ENCODE measurements at regions not wholly inside any gene's neighbourhood (a gene's known extent, or its start where the extent isn't known, plus 50 kb on each side); places are given as distances from the start of the nearest gene placed in this dataset.

DNA sequence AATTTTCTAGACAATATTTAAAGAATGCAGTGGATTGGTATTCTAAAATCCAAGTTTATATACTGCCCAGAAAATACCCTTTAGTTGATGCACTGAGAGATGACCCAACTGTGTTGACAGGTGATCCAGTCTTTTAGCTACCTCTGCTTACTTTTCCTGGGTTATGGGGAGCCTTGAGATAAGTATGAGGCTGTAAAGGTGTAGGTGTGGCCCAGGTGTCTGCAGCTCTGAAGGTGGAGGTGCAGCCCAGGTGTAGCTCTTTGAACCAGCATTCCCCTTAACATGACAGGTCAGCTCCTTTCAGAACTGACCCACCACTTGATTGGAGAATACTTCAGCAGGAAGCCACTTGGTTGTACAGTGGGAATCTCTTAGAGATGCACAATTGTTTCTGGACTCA lies 62.3 kb upstream of the ACSL3 start:
- no peaks in the 10 kb centered on the region for H3K9me3 ChIP-seq (ENCODE audit: control insufficient read depth in 1 of 2, low read length in 2 of 2)
- no peak overlapping the region for H3K4me3 ChIP-seq (ENCODE audit: low read depth in 1 of 2, low read length in 2 of 2)
- H3K27me3 ChIP-seq (ENCODE audit: low read depth, low read length), result no peaks in the 10 kb centered on the region
- no peaks in the 10 kb centered on the region for H3K36me3 ChIP-seq (ENCODE audit: control insufficient read depth in 1 of 2, insufficient read depth in 2 of 2, low read length in 2 of 2)
- no peak overlapping the region for H3K27ac ChIP-seq (ENCODE audit: low read length)
- H3K4me1 ChIP-seq (ENCODE audit: control insufficient read depth in 1 of 2, insufficient read depth in 2 of 2, low read length in 2 of 2), result peaks cover 0 to 10% of the 10 kb centered on the region in 2 donors

DNA sequence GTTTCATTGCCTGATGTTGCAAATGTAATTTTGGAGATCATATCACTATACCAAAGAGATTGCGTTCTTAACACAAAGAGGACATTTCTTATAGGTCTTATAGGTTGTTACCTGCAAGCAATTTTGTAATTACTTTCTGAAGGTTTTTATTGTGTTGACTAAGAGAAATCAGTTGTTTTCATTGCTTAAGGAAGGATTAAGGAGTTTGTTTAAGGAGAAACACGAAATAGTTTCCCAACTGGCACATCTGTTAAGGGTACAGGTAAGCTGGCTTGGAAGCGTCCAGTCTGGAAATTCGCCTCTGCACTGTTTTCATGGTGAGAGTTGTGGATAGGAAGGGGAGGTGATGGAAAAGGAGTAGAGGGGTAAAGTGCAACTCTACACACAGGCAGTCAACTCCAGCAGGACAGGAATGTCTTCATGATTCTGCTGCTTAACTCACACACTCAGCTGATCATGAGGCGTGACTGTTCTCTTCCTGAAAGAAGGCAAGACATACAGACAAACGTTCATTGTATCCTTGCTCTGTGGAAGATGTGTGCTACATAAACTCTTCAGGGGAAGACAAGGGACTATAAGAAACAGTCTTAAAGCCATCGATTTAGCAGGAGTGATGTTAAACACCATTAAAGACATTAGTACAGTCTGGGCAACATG lies 61.4 kb upstream of the ACSL3 start:
- no peaks in the 10 kb centered on the region for H3K27me3 ChIP-seq (ENCODE audit: low read depth, low read length)
- no peak overlapping the region for H3K27ac ChIP-seq (ENCODE audit: low read length)
- no peak overlapping the region for H3K4me3 ChIP-seq (ENCODE audit: low read depth in 1 of 2, low read length in 2 of 2)
- H3K36me3 ChIP-seq (ENCODE audit: control insufficient read depth in 1 of 2, insufficient read depth in 2 of 2, low read length in 2 of 2), result no peaks in the 10 kb centered on the region
- H3K9me3 ChIP-seq (ENCODE audit: control insufficient read depth in 1 of 2, low read length in 2 of 2), result no peaks in the 10 kb centered on the region
- H3K4me1 ChIP-seq (ENCODE audit: control insufficient read depth in 1 of 2, insufficient read depth in 2 of 2, low read length in 2 of 2), result peaks cover 0 to 10% of the 10 kb centered on the region in 2 donors

DNA sequence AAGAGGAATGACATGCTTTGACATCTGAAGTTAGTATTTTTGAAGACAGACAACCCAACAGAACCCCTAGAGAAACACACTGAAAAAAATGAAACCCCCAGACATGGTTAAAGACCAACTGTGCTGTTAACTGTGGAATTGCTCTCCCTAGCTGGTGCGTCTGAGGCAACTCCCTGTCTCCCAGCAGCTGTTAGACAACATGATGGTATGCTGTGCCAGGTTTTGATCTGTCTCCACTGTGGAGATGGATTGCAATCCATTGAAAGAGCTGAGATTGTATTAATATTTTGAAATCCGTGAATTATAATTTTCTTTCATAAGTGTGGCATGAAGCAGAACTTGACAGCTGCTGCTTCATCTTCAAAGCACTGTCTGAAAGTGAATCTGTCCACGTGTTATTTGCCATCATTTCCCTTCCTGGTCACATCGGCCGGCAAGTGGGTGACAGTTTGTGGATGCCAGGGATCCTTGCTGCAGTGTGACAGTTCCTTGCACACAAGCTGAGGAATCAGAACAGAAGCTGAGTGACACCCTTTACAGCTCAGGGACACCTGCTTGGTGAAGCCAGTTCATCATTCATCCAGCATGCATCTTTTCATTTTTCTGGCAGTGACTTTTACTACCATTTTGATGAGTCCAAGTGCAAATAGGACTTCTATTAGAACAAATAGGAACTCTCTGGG lies 58.2 kb upstream of the ACSL3 start:
- Histone ChIP-seq H3K4me1 (ENCODE audit: control insufficient read depth in 1 of 2, insufficient read depth in 2 of 2, low read length in 2 of 2) (peaks cover 0 to 3% of the 10 kb centered on the region in 2 donors), H3K27me3 (ENCODE audit: low read depth, low read length) (no peaks in the 10 kb centered on the region), H3K9me3 (ENCODE audit: control insufficient read depth in 1 of 2, low read length in 2 of 2) (no peaks in the 10 kb centered on the region), H3K4me3 (ENCODE audit: low read depth in 1 of 2, low read length in 2 of 2) (no peak overlapping the region), H3K27ac (ENCODE audit: low read length) (no peak overlapping the region), H3K36me3 (ENCODE audit: control insufficient read depth in 1 of 2, insufficient read depth in 2 of 2, low read length in 2 of 2) (no peaks in the 10 kb centered on the region)

DNA sequence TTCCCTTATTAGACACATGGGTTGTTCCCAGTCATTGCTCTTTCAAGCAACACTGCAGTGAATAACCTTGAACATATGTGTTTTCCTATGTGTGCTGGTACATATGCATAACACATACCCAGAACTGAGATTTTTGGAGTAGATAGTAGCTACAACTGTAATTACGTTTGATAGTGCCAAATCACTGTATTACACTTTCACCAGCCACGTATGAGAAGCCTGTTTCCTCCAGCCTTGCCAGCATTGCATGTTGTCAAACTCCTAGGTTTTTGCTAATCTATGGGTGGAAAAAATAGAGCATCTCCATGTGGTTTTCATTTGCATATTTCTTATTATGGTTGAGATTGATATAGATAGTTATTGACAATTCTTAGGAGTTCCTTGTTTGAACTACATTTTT lies 56.5 kb upstream of the ACSL3 start:
- Histone ChIP-seq H3K4me3 (ENCODE audit: low read depth in 1 of 2, low read length in 2 of 2) (no peak overlapping the region), H3K27me3 (ENCODE audit: low read depth, low read length) (no peaks in the 10 kb centered on the region), H3K4me1 (ENCODE audit: control insufficient read depth in 1 of 2, insufficient read depth in 2 of 2, low read length in 2 of 2) (peaks cover 0 to 3% of the 10 kb centered on the region in 2 donors), H3K27ac (ENCODE audit: low read length) (no peak overlapping the region), H3K36me3 (ENCODE audit: control insufficient read depth in 1 of 2, insufficient read depth in 2 of 2, low read length in 2 of 2) (no peaks in the 10 kb centered on the region), H3K9me3 (ENCODE audit: control insufficient read depth in 1 of 2, low read length in 2 of 2) (no peaks in the 10 kb centered on the region)

DNA sequence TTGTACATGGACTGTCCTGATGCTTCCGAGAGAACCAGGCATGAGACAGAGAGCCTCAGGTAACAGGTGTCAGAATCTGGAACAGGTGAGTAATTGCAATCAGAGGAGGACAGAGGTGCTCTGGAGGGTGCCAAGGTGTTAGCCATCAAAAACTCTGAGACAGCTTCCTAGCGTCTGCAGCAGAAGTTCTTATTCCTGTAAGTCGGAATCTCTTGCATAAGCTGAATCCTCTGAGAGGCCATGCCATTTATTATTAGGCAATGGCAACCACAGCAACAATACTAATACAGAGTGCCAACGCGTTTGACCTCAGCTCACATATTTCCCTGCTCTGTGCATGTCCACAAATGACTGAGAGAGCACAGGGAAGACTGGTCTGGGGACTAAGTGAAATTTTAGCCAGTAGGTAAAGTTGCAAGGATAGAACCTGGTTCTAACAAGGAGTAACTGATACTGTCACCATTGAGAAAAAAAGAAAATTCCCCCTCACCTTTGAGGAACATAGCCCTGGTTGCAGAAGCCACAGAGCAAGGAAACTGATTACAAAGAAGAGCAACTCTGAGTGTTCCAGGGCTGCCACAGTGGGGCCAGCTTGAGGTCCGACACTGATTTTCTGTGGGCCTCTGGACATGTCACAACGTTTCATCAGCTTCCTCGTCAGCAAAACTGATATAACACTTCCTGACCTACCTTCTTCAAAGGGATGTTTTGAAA lies 55.1 kb upstream of the ACSL3 start:
- no peaks in the 10 kb centered on the region for H3K9me3 ChIP-seq (ENCODE audit: control insufficient read depth in 1 of 2, low read length in 2 of 2)
- no peaks in the 10 kb centered on the region for H3K36me3 ChIP-seq (ENCODE audit: control insufficient read depth in 1 of 2, insufficient read depth in 2 of 2, low read length in 2 of 2)
- H3K4me3 ChIP-seq (ENCODE audit: low read depth in 1 of 2, low read length in 2 of 2), result no peak overlapping the region
- no peaks in the 10 kb centered on the region for H3K27me3 ChIP-seq (ENCODE audit: low read depth, low read length)
- H3K4me1 ChIP-seq (ENCODE audit: control insufficient read depth in 1 of 2, insufficient read depth in 2 of 2, low read length in 2 of 2), result peaks cover 0 to 3% of the 10 kb centered on the region in 2 donors
- H3K27ac ChIP-seq (ENCODE audit: low read length), result no peak overlapping the region

DNA sequence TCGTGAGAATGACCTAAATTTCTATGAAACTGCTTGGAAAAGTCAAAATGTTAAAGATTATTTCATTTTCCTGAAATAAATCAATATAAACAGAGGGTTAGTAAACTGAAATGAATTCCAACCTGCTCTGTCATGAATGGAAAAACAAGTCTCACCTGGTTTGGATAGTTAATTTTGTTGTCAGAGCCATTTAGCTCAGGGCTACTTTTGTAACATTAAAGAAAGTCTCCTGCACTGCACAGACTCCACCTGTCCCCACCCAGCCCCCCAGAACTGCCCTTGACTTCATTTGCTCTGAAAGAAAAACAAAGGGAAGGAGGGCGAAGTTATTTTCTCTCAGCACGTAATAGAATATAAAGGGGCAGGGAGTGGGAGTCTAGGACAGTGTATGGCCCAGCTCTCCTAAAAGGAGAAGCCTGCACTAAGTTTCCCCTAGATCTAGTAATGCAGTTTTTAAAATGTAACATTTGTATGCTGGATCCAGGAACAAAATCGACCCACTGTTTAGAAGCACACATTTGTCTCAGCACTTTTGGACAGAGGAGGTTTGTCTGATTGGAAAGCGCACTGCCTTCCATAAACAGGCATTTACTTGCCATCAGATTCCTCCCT lies 54.2 kb upstream of the ACSL3 start:
- Histone ChIP-seq H3K27ac (ENCODE audit: low read length) (no peak overlapping the region), H3K36me3 (ENCODE audit: control insufficient read depth in 1 of 2, insufficient read depth in 2 of 2, low read length in 2 of 2) (no peaks in the 10 kb centered on the region), H3K9me3 (ENCODE audit: control insufficient read depth in 1 of 2, low read length in 2 of 2) (no peaks in the 10 kb centered on the region), H3K4me3 (ENCODE audit: low read depth in 1 of 2, low read length in 2 of 2) (no peak overlapping the region), H3K27me3 (ENCODE audit: low read depth, low read length) (no peaks in the 10 kb centered on the region), H3K4me1 (ENCODE audit: control insufficient read depth in 1 of 2, insufficient read depth in 2 of 2, low read length in 2 of 2) (peaks cover 0 to 3% of the 10 kb centered on the region in 2 donors)

DNA sequence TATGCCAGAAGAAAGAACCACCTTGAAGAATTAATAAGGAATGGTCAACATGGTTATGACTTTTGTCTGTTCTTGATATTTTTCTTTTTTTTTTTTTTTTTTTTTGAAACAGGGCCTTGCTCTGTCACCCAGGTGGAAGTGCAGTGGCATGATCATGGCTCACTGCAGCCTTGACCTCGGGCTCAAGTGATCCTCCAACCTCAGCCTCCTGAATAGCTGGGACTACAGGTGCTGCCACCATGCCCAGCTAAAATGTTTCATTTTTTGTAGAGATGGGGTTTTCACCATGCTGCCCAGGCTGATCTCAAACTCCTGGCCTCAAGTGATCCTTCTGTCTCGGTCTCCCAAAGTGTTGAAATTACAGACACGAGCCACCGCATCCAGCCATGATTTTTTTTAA lies 53.4 kb upstream of the ACSL3 start:
- Histone ChIP-seq H3K36me3 (ENCODE audit: control insufficient read depth in 1 of 2, insufficient read depth in 2 of 2, low read length in 2 of 2) (no peaks in the 10 kb centered on the region), H3K4me1 (ENCODE audit: control insufficient read depth in 1 of 2, insufficient read depth in 2 of 2, low read length in 2 of 2) (peaks cover 0 to 3% of the 10 kb centered on the region in 2 donors), H3K27ac (ENCODE audit: low read length) (no peak overlapping the region), H3K9me3 (ENCODE audit: control insufficient read depth in 1 of 2, low read length in 2 of 2) (no peaks in the 10 kb centered on the region), H3K4me3 (ENCODE audit: low read depth in 1 of 2, low read length in 2 of 2) (no peak overlapping the region), H3K27me3 (ENCODE audit: low read depth, low read length) (no peaks in the 10 kb centered on the region)

DNA sequence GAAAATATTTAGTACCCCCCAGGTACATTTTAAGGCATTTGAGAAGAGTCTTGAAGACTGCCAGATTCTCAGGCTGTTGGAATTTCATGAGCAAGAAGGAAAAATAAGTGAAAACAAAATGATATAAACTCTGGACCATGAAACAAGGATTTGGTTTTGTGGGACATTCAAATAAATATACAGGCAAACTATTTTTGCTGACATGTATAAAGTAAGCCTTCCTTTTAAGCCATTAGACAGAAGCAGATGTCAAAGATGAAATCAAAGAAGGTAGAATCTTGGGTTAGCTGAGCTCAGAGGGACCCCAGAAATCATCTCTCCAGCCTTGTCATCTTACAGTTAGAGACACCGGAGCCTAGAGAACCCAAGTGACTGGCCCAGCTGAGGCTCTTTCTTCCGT lies 51.3 kb upstream of the ACSL3 start:
- no peak overlapping the region for H3K27ac ChIP-seq (ENCODE audit: low read length)
- H3K27me3 ChIP-seq (ENCODE audit: low read depth, low read length), result no peaks in the 10 kb centered on the region
- H3K4me3 ChIP-seq (ENCODE audit: low read depth in 1 of 2, low read length in 2 of 2), result no peak overlapping the region
- H3K36me3 ChIP-seq (ENCODE audit: control insufficient read depth in 1 of 2, insufficient read depth in 2 of 2, low read length in 2 of 2), result no peaks in the 10 kb centered on the region
- no peaks in the 10 kb centered on the region for H3K9me3 ChIP-seq (ENCODE audit: control insufficient read depth in 1 of 2, low read length in 2 of 2)
- H3K4me1 ChIP-seq (ENCODE audit: control insufficient read depth in 1 of 2, insufficient read depth in 2 of 2, low read length in 2 of 2), result peaks cover 0 to 3% of the 10 kb centered on the region in 2 donors

DNA sequence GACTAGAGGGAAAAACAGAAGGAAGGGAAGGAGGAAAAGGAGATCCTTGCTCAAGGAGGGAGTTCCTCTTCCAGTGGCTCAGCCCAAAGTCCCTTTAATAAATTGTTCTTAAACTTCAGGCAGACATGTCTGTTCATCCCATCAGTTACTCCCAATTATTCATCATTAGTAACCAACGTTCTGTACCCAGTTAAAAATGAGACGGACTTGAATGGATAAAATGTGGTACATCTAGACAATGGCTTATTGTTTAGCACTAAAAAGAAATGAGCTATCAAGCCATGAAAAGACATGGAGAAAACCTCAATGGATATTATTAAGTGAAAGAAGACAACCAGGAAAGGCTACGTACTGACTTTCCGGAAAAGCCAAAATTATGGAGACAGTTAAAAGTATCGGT lies 50.8 kb upstream of the ACSL3 start:
- Histone ChIP-seq H3K27me3 (ENCODE audit: low read depth, low read length) (no peaks in the 10 kb centered on the region), H3K9me3 (ENCODE audit: control insufficient read depth in 1 of 2, low read length in 2 of 2) (no peaks in the 10 kb centered on the region), H3K4me3 (ENCODE audit: low read depth in 1 of 2, low read length in 2 of 2) (no peak overlapping the region), H3K27ac (ENCODE audit: low read length) (no peak overlapping the region), H3K4me1 (ENCODE audit: control insufficient read depth in 1 of 2, insufficient read depth in 2 of 2, low read length in 2 of 2) (peaks cover 0 to 3% of the 10 kb centered on the region in 2 donors), H3K36me3 (ENCODE audit: control insufficient read depth in 1 of 2, insufficient read depth in 2 of 2, low read length in 2 of 2) (no peaks in the 10 kb centered on the region)

All from muscle layer of duodenum (tissue), 2 donors.